Tibial nerve (tissue), 4 donors: ENCODE measurements at regions not wholly inside any gene's neighbourhood (a gene's known extent, or its start where the extent isn't known, plus 50 kb on each side); places are given as distances from the start of the nearest gene placed in this dataset.

Experiments used
- EP300 ChIP-seq, 2 donors: sonication (generic); formaldehyde crosslinking; IDR thresholded peaks; one replicate each; pipeline ENCODE4 v1.6.1; 2017; ENCODE audit warnings: antibody characterized with exemption in 2 of 2, mild to moderate bottlenecking in 1 of 2
- POLR2A ChIP-seq, 2 donors: fragments of 450-650 bp; IDR thresholded peaks; one replicate each; pipeline ENCODE4 v1.6.1; 2017; ENCODE audit warnings: antibody characterized with exemption in 2 of 2, mild to moderate bottlenecking in 2 of 2, moderate library complexity in 2 of 2
- TF ChIP-seq, protein P1 (sequence below), 5 experiments: fragments of 200-600 bp in 3 of 5; fragments of 450-650 bp in 2 of 5; sonication (generic) in 3 of 5; IDR thresholded peaks; one replicate each; pipeline ENCODE4 v1.5.1; 2016 to 2019; ENCODE audit warnings: antibody characterized with exemption in 5 of 5, mild to moderate bottlenecking in 3 of 5, moderate library complexity in 2 of 5

DNA sequence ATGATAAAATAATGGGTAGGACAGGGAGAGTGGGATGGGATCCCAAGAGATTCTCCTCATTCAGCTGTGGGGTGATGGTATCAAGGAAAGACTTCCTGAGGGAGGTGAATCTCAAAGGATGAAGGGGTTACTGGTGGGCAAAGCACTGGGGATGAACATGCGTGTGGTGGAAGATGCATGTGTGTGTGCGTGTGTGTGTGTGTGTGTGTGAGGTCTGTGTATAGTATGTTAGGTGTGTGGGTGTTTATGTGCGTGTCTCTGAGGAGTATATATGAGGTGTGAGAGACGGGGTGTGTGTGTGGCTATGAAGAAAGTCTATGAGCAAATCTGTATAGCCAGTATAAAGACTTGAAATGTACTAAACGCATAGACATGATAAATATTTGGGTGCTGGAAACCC is 220.0 kb upstream of the MYLIP start:
- TF ChIP-seq POLR2A (IDR thresholded peaks at IDR 0.05) (no peak), EP300 (IDR thresholded peaks at IDR 0.05) (no peak)
- TF ChIP-seq, protein P1, sequence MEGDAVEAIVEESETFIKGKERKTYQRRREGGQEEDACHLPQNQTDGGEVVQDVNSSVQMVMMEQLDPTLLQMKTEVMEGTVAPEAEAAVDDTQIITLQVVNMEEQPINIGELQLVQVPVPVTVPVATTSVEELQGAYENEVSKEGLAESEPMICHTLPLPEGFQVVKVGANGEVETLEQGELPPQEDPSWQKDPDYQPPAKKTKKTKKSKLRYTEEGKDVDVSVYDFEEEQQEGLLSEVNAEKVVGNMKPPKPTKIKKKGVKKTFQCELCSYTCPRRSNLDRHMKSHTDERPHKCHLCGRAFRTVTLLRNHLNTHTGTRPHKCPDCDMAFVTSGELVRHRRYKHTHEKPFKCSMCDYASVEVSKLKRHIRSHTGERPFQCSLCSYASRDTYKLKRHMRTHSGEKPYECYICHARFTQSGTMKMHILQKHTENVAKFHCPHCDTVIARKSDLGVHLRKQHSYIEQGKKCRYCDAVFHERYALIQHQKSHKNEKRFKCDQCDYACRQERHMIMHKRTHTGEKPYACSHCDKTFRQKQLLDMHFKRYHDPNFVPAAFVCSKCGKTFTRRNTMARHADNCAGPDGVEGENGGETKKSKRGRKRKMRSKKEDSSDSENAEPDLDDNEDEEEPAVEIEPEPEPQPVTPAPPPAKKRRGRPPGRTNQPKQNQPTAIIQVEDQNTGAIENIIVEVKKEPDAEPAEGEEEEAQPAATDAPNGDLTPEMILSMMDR (IDR thresholded peaks at IDR 0.05), result no peak
